ENCODE measurements at regions not wholly inside any gene's neighbourhood (a gene's known extent, or its start where the extent isn't known, plus 50 kb on each side); places are given as distances from the start of the nearest gene placed in this dataset.

GRCh38 chr2:200751786-200752185 lies 59.9 kb upstream of the BZW1 start:
- no peak for TF ChIP-seq REST (IDR thresholded peaks at IDR 0.05; ENCODE audit: insufficient replicate concordance, low read depth)
- TF ChIP-seq SPI1 (IDR thresholded peaks at IDR 0.05; ENCODE audit: borderline replicate concordance, low read depth) = no peak
- TF ChIP-seq POLR2AphosphoS5 (IDR thresholded peaks at IDR 0.05; ENCODE audit: low read depth) = no peak
- TF ChIP-seq GABPA (IDR thresholded peaks at IDR 0.05; ENCODE audit: low read depth) = no peak
- TF ChIP-seq CTCF (IDR thresholded peaks at IDR 0.05; ENCODE audit: insufficient read depth, low read length) = no peak

GRCh38 chr2:200752332-200752731 lies 59.4 kb upstream of the BZW1 start:
- Histone ChIP-seq H3K27me3 (ENCODE audit: insufficient read depth, poor library complexity, severe bottlenecking) (no peaks in the 10 kb centered on the region), H3K27ac (replicated peaks) (no peak overlapping the region), H3K4me3 (replicated peaks; ENCODE audit: insufficient read depth, low read length) (no peak overlapping the region)
- TF ChIP-seq SPI1 (IDR thresholded peaks at IDR 0.05; ENCODE audit: borderline replicate concordance, low read depth) (no peak), POLR2AphosphoS5 (IDR thresholded peaks at IDR 0.05; ENCODE audit: low read depth) (no peak), GABPA (IDR thresholded peaks at IDR 0.05; ENCODE audit: low read depth) (no peak), CTCF (IDR thresholded peaks at IDR 0.05; ENCODE audit: insufficient read depth, low read length) (no peak), REST (IDR thresholded peaks at IDR 0.05; ENCODE audit: insufficient replicate concordance, low read depth) (no peak)
- no peak for DNase-seq (ENCODE audit: low read depth in 1 of 2, low spot score in 1 of 2)

More at GRCh38 chr2:200751786-200752185, 59.9 kb upstream of the BZW1 start:
- Histone ChIP-seq H3K27me3 (ENCODE audit: insufficient read depth, poor library complexity, severe bottlenecking) (no peaks in the 10 kb centered on the region), H3K27ac (replicated peaks) (no peak overlapping the region), H3K4me3 (replicated peaks; ENCODE audit: insufficient read depth, low read length) (no peak overlapping the region)
- DNase-seq (ENCODE audit: low read depth in 1 of 2, low spot score in 1 of 2) = no peak

- H3K27me3 ChIP-seq (ENCODE audit: insufficient read depth, poor library complexity, severe bottlenecking) = no peaks in the 10 kb centered on the region
- no peak for DNase-seq (ENCODE audit: low read depth in 1 of 2, low spot score in 1 of 2)
- no peak for TF ChIP-seq POLR2AphosphoS5 (IDR thresholded peaks at IDR 0.05; ENCODE audit: low read depth)
- no peak for TF ChIP-seq REST (IDR thresholded peaks at IDR 0.05; ENCODE audit: insufficient replicate concordance, low read depth)
- TF ChIP-seq CTCF (IDR thresholded peaks at IDR 0.05; ENCODE audit: insufficient read depth, low read length) = no peak
- TF ChIP-seq GABPA (IDR thresholded peaks at IDR 0.05; ENCODE audit: low read depth) = no peak
- TF ChIP-seq SPI1 (IDR thresholded peaks at IDR 0.05; ENCODE audit: borderline replicate concordance, low read depth) = no peak
- no peak overlapping the region for H3K4me3 ChIP-seq (replicated peaks; ENCODE audit: insufficient read depth, low read length)
- no peak overlapping the region for H3K27ac ChIP-seq (replicated peaks)
These were observed 58.9 kb upstream of the BZW1 start for GRCh38 chr2:200752835-200753234.

Data from HL-60 (cell line).